HG02943 (cell line): ENCODE measurements at regions not wholly inside any gene's neighbourhood (a gene's known extent, or its start where the extent isn't known, plus 50 kb on each side); places are given as distances from the start of the nearest gene placed in this dataset.
A peak's percentile ranks its signal among the peaks of the same experiment; 100 is the strongest.

ENCODE experiments used
- ATAC-seq: cut with Tn5 transposase; IDR thresholded peaks from one replicate; pipeline ENCODE4 v1.9.1; 2021; ENCODE audit warnings: mild to moderate bottlenecking, low read depth, moderate library complexity; ENCODE audit not compliant: unreplicated experiment

DNA sequence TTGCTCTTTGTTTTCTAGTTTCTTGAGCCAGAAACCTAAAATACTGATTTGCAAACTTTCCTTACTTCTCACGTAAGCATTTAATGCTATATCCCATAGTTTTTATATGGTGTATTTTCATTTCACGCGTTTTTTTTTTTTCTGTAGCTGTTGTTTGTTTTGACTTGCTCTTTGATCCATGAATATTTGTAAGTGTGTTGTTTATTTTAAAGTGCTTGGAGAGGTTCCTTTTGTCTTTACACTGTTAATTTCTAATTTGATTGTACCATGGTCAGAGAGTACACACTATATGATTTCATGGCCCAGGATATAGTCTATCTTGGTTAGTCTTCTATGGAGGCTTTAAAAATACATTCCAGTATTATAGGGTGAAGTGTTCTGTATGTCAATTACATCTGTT, 84.8 kb upstream of the RNF217 start:
- ATAC-seq, result no peak

DNA sequence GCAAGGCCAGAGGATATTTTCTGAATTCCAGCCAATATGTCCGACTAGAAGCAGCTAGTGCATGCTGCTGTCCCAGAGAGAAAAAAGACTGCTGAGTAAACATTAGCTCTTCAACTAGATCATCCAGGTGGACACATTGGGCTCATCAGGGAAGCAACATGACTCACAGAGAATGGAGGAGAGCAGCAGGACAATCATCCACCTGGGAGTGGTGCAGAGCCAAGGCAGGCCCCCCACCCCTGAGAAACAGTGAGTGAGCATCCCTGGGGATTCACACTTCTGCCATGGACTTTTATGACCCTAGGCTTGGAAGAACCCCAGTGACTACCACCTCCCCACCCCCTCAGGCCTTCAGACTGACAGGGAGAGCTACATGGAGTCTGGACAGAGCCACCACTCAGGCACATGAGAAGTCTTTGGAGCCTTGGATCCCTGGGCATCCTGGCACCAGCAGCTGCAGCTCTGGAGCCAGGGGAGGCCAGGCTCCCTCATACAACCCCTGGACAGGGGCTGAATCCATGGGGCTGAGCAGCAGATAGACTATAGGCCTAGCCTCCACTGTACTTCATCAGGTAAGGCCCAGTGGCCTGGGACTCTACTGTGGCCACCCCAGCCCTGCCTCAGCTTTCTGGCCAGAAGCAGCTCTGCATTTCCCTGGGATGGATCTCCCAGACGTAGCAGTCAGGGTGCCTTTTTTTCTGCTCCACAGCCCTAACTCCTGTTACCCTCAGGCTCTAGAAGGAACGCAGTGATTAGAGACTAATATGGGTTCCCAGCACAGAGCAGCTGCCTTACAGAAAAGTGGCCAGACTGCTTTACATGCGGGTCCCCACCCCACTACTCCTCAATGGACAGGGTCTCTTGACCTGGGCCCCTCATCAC, 82.9 kb upstream of the RNF217 start:
- ATAC-seq, result no peak

- ATAC-seq, result no peak
Observed at GRCh38 chr6:124879992-124880355, 82.3 kb upstream of the RNF217 start.

GRCh38 chr6:124881898-124882578, 80.2 kb upstream of the RNF217 start:
- ATAC-seq, result peak; percentile 64

- no peak for ATAC-seq
Observed at GRCh38 chr6:124882579-124883393, 79.5 kb upstream of the RNF217 start.

DNA sequence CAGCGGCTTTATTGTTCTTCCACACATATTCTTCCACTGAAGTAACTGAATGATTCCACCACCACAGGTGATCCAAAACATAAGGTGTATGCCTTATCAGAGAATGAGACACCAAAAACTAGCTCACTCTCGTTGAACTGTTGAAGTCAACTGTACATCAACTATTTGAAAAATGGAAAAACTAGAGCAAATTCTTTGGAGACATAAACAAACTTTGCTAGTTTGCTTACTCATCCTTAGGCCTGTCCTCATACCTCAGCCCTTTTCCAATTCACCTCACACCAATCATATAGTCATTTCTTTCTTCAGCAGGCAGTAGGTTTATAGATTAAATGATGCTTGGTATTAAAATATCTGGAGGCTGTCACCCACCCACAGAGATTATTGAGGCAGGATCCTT, 77.1 kb upstream of the RNF217 start:
- no peak for ATAC-seq

GRCh38 chr6:124887872-124888580, 74.2 kb upstream of the RNF217 start:
- peak; percentile 21 for ATAC-seq

GRCh38 chr6:124888581-124889371, 73.5 kb upstream of the RNF217 start:
- ATAC-seq, result peak; percentile 55

- no peak for ATAC-seq
Observed at GRCh38 chr6:124901084-124901483, 61.2 kb upstream of the RNF217 start.

- ATAC-seq, result no peak
Observed at GRCh38 chr6:124903797-124904196, 58.4 kb upstream of the RNF217 start.

DNA sequence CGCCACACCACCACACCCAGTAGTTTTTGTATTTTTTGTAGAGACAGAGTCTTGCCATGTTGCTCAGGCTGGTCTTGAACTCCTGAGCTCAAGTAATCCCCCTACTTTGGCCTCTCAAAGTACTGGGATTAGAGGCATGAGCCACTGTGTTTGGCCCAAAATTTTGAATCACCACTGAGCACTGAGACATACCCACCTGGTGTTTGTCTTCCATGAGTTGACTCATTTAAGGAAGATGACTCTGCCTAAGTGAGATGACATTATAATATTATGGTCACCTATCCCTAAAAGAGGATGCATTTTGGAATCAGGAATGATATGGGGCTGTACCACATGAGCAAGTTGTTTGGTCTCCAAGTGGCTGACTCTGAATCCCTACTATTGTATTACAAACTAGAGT, 54.6 kb upstream of the RNF217 start:
- ATAC-seq, result no peak
